ENCODE measurements at regions not wholly inside any gene's neighbourhood (a gene's known extent, or its start where the extent isn't known, plus 50 kb on each side); places are given as distances from the start of the nearest gene placed in this dataset.

DNA sequence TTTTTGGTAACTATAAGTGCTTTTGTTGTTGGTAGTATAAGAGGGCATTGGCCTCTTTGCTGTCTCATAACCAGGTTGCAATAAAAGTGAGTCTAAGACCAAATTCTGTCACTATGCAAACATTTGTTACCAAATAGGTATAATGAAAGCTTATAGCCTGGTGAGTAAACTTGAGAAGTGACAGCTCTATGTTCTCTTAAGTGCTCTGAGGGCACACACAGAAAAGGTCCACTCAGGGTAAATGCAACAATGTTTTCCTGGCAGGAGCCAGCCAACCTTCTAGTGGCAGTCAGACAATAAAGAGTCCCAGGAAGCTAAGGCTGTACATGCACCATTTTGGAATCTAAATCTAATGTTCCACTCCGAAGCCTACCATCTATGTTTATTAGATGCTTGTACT lies 262.1 kb upstream of the TGFBR2 start:
- Histone ChIP-seq H3K4me1 (ENCODE audit: low read length) (no peaks in the 10 kb centered on the region), H3K9me3 (ENCODE audit: low read length) (no peaks in the 10 kb centered on the region), H3K9ac (ENCODE audit: low read length) (no peak overlapping the region), H3K9me2 (replicated peaks; ENCODE audit: insufficient read depth, low read length) (0 out of 2 replicates have a peak, but pooled peaks cover 6% of the 10 kb centered on the region), H4K20me1 (ENCODE audit: insufficient read depth, low read depth, low read length) (no peaks in the 10 kb centered on the region), H3K79me2 (ENCODE audit: low read length) (no peaks in the 10 kb centered on the region), H3K4me2 (ENCODE audit: low read depth, low read length, poor library complexity, severe bottlenecking) (no peak overlapping the region), H3K27ac (ENCODE audit: low read length) (no peak overlapping the region), H2AFZ (ENCODE audit: low read length) (no peak overlapping the region), H3K27me3 (ENCODE audit: low read length) (no peaks in the 10 kb centered on the region), H3K36me3 (ENCODE audit: insufficient read depth, low read length) (no peaks in the 10 kb centered on the region), H3K4me3 (ENCODE audit: low read length) (no peak overlapping the region)
- no peak for DNase-seq

- no peak for DNase-seq
- no peak overlapping the region for H2AFZ ChIP-seq (ENCODE audit: low read length)
- no peaks in the 10 kb centered on the region for H4K20me1 ChIP-seq (ENCODE audit: insufficient read depth, low read depth, low read length)
- no peak overlapping the region for H3K27ac ChIP-seq (ENCODE audit: low read length)
- no peak overlapping the region for H3K9ac ChIP-seq (ENCODE audit: low read length)
- 0 out of 2 replicates have a peak, but pooled peaks cover 6% of the 10 kb centered on the region for H3K9me2 ChIP-seq (replicated peaks; ENCODE audit: insufficient read depth, low read length)
- H3K27me3 ChIP-seq (ENCODE audit: low read length), result no peaks in the 10 kb centered on the region
- no peaks in the 10 kb centered on the region for H3K4me1 ChIP-seq (ENCODE audit: low read length)
- H3K4me3 ChIP-seq (ENCODE audit: low read length), result no peak overlapping the region
- no peaks in the 10 kb centered on the region for H3K79me2 ChIP-seq (ENCODE audit: low read length)
- H3K36me3 ChIP-seq (ENCODE audit: insufficient read depth, low read length), result no peaks in the 10 kb centered on the region
- H3K4me2 ChIP-seq (ENCODE audit: low read depth, low read length, poor library complexity, severe bottlenecking), result no peak overlapping the region
- no peaks in the 10 kb centered on the region for H3K9me3 ChIP-seq (ENCODE audit: low read length)
Measured at GRCh38 chr3:30346933-30347320, 259.5 kb upstream of the TGFBR2 start.

GRCh38 chr3:30347679-30348216 lies 258.7 kb upstream of the TGFBR2 start:
- Histone ChIP-seq H2AFZ (ENCODE audit: low read length) (no peak overlapping the region), H3K9me3 (ENCODE audit: low read length) (no peaks in the 10 kb centered on the region), H3K27ac (ENCODE audit: low read length) (no peak overlapping the region), H3K4me3 (ENCODE audit: low read length) (no peak overlapping the region), H3K27me3 (ENCODE audit: low read length) (no peaks in the 10 kb centered on the region), H3K36me3 (ENCODE audit: insufficient read depth, low read length) (no peaks in the 10 kb centered on the region), H4K20me1 (ENCODE audit: insufficient read depth, low read depth, low read length) (no peaks in the 10 kb centered on the region), H3K9ac (ENCODE audit: low read length) (no peak overlapping the region), H3K9me2 (replicated peaks; ENCODE audit: insufficient read depth, low read length) (0 out of 2 replicates have a peak, but pooled peaks cover 6% of the 10 kb centered on the region), H3K4me2 (ENCODE audit: low read depth, low read length, poor library complexity, severe bottlenecking) (no peak overlapping the region), H3K4me1 (ENCODE audit: low read length) (no peaks in the 10 kb centered on the region), H3K79me2 (ENCODE audit: low read length) (no peaks in the 10 kb centered on the region)
- no peak for DNase-seq

- no peak overlapping the region for H3K4me3 ChIP-seq (ENCODE audit: low read length)
- no peak overlapping the region for H3K27ac ChIP-seq (ENCODE audit: low read length)
- no peaks in the 10 kb centered on the region for H3K79me2 ChIP-seq (ENCODE audit: low read length)
- H3K36me3 ChIP-seq (ENCODE audit: insufficient read depth, low read length), result no peaks in the 10 kb centered on the region
- H3K9ac ChIP-seq (ENCODE audit: low read length), result no peak overlapping the region
- H3K27me3 ChIP-seq (ENCODE audit: low read length), result no peaks in the 10 kb centered on the region
- H3K4me1 ChIP-seq (ENCODE audit: low read length), result no peaks in the 10 kb centered on the region
- no peak for DNase-seq
- H3K9me2 ChIP-seq (replicated peaks; ENCODE audit: insufficient read depth, low read length), result peaks cover 3% of the 10 kb centered on the region; the same call in 1 of the 2 replicates
- no peak overlapping the region for H2AFZ ChIP-seq (ENCODE audit: low read length)
- H3K9me3 ChIP-seq (ENCODE audit: low read length), result no peaks in the 10 kb centered on the region
- H3K4me2 ChIP-seq (ENCODE audit: low read depth, low read length, poor library complexity, severe bottlenecking), result no peak overlapping the region
- no peaks in the 10 kb centered on the region for H4K20me1 ChIP-seq (ENCODE audit: insufficient read depth, low read depth, low read length)
Measured at GRCh38 chr3:30349507-30349906, 256.9 kb upstream of the TGFBR2 start.

DNA sequence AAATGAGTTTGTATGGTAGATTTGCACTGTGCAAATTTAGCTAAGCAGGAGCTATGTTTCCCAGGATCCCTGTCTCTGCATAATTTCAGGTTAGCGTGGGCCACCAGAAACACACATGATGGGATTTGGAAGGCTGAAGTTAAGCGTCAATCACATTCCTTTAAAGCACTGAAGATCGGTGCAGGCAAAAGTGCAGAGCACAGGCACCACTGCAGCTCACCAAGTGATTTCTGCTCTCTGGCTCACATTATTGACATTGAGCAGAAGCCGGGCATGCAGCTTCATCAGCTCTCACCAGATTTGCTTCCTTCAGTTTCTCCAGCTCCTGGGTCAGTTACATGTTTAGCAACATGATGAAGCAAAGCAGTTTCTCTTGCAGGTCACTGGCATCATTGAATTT lies 256.4 kb upstream of the TGFBR2 start:
- no peaks in the 10 kb centered on the region for H3K27me3 ChIP-seq (ENCODE audit: low read length)
- no peaks in the 10 kb centered on the region for H4K20me1 ChIP-seq (ENCODE audit: insufficient read depth, low read depth, low read length)
- H3K9me3 ChIP-seq (ENCODE audit: low read length), result no peaks in the 10 kb centered on the region
- no peak overlapping the region for H3K4me2 ChIP-seq (ENCODE audit: low read depth, low read length, poor library complexity, severe bottlenecking)
- no peak overlapping the region for H3K27ac ChIP-seq (ENCODE audit: low read length)
- no peaks in the 10 kb centered on the region for H3K79me2 ChIP-seq (ENCODE audit: low read length)
- no peak overlapping the region for H3K4me3 ChIP-seq (ENCODE audit: low read length)
- H2AFZ ChIP-seq (ENCODE audit: low read length), result no peak overlapping the region
- no peak overlapping the region for H3K9ac ChIP-seq (ENCODE audit: low read length)
- H3K9me2 ChIP-seq (replicated peaks; ENCODE audit: insufficient read depth, low read length), result no peaks in the 10 kb centered on the region; the same call in 1 of the 2 replicates
- DNase-seq, result no peak
- H3K4me1 ChIP-seq (ENCODE audit: low read length), result no peaks in the 10 kb centered on the region
- no peaks in the 10 kb centered on the region for H3K36me3 ChIP-seq (ENCODE audit: insufficient read depth, low read length)

DNA sequence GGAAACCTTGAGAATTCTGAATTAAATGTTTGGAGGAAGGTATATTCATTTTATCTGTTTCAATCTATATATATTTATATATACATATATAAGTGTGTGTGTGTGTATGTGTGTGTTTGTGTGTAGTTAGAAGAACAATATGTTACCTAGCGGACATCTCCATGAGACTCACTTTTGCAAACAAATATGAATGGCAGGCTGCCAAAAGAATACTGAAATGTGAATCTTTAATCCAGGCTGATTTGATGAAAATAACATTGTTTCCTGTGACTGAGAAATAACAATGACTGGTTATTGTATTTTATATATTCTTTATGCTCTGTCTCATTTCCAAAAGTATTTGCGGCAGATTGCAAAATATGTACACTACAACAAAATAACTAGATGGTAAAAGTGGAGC lies 255.5 kb upstream of the TGFBR2 start:
- Histone ChIP-seq H3K9me3 (ENCODE audit: low read length) (no peaks in the 10 kb centered on the region), H3K4me1 (ENCODE audit: low read length) (no peaks in the 10 kb centered on the region), H2AFZ (ENCODE audit: low read length) (no peak overlapping the region), H3K4me3 (ENCODE audit: low read length) (no peak overlapping the region), H3K9ac (ENCODE audit: low read length) (no peak overlapping the region), H3K9me2 (replicated peaks; ENCODE audit: insufficient read depth, low read length) (no peaks in the 10 kb centered on the region; the same call in 1 of the 2 replicates), H3K4me2 (ENCODE audit: low read depth, low read length, poor library complexity, severe bottlenecking) (no peak overlapping the region), H3K79me2 (ENCODE audit: low read length) (no peaks in the 10 kb centered on the region), H3K36me3 (ENCODE audit: insufficient read depth, low read length) (no peaks in the 10 kb centered on the region), H3K27ac (ENCODE audit: low read length) (no peak overlapping the region), H3K27me3 (ENCODE audit: low read length) (no peaks in the 10 kb centered on the region), H4K20me1 (ENCODE audit: insufficient read depth, low read depth, low read length) (no peaks in the 10 kb centered on the region)
- DNase-seq, result no peak

DNA sequence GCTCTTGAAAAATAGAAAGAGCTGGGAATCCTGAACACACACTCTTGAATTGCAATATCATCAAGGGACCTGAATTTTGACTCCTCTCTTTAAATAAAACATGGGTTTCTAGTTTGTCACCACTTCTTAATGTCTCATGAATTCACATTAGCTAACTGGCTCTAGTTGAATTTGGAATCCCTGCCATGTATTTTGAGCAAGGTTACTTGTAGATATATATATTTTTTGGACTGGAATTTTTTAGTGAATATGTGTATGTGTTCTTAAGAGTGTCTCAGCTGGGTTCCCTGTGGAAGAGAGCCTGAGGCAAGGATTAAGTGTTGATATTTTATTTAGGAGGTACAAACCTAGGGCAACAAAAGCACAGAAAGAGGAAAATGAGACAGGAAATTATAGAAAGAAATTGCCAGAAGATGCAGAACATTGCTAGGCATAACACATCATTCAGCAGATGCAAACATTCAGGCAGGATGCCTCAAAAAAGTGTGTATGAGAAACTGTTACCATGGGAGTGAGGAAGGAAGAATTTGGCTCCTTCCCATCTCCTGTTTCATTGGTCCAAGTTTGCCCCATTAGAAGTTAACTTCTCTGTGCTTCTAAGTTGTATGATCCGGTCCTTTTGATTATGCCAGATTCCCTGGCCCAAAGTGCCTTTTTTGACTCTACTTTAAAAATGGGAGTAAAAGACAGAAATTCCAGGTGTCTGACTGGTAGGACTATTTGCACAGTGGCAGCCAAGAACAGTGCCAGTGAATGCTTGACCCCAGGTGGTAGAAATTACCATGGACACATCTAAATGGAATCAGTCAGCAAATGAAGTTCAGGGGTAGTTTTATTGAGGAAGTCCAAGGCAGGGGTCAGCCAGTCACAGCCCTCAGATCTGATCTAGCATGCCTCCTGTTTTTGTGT lies 253.7 kb upstream of the TGFBR2 start:
- Histone ChIP-seq H3K9ac (ENCODE audit: low read length) (no peak overlapping the region), H3K27ac (ENCODE audit: low read length) (no peak overlapping the region), H3K4me3 (ENCODE audit: low read length) (no peak overlapping the region), H2AFZ (ENCODE audit: low read length) (no peak overlapping the region), H3K36me3 (ENCODE audit: insufficient read depth, low read length) (no peaks in the 10 kb centered on the region), H4K20me1 (ENCODE audit: insufficient read depth, low read depth, low read length) (no peaks in the 10 kb centered on the region), H3K27me3 (ENCODE audit: low read length) (no peaks in the 10 kb centered on the region), H3K9me2 (replicated peaks; ENCODE audit: insufficient read depth, low read length) (no peaks in the 10 kb centered on the region; the same call in 1 of the 2 replicates), H3K4me1 (ENCODE audit: low read length) (no peaks in the 10 kb centered on the region), H3K9me3 (ENCODE audit: low read length) (no peaks in the 10 kb centered on the region), H3K79me2 (ENCODE audit: low read length) (no peaks in the 10 kb centered on the region), H3K4me2 (ENCODE audit: low read depth, low read length, poor library complexity, severe bottlenecking) (no peak overlapping the region)
- DNase-seq, result no peak

- no peak overlapping the region for H3K4me3 ChIP-seq (ENCODE audit: low read length)
- H3K9me3 ChIP-seq (ENCODE audit: low read length), result no peaks in the 10 kb centered on the region
- H3K27ac ChIP-seq (ENCODE audit: low read length), result no peak overlapping the region
- no peaks in the 10 kb centered on the region for H4K20me1 ChIP-seq (ENCODE audit: insufficient read depth, low read depth, low read length)
- H3K9ac ChIP-seq (ENCODE audit: low read length), result no peak overlapping the region
- no peak for DNase-seq
- no peaks in the 10 kb centered on the region for H3K4me1 ChIP-seq (ENCODE audit: low read length)
- no peak overlapping the region for H3K4me2 ChIP-seq (ENCODE audit: low read depth, low read length, poor library complexity, severe bottlenecking)
- no peaks in the 10 kb centered on the region; the same call in 1 of the 2 replicates for H3K9me2 ChIP-seq (replicated peaks; ENCODE audit: insufficient read depth, low read length)
- no peaks in the 10 kb centered on the region for H3K36me3 ChIP-seq (ENCODE audit: insufficient read depth, low read length)
- H3K79me2 ChIP-seq (ENCODE audit: low read length), result no peaks in the 10 kb centered on the region
- H3K27me3 ChIP-seq (ENCODE audit: low read length), result no peaks in the 10 kb centered on the region
- H2AFZ ChIP-seq (ENCODE audit: low read length), result no peak overlapping the region
Measured at GRCh38 chr3:30353711-30354467, 252.5 kb upstream of the TGFBR2 start.
